ENCODE measurements at regions not wholly inside any gene's neighbourhood (a gene's known extent, or its start where the extent isn't known, plus 50 kb on each side); places are given as distances from the start of the nearest gene placed in this dataset.

DNA sequence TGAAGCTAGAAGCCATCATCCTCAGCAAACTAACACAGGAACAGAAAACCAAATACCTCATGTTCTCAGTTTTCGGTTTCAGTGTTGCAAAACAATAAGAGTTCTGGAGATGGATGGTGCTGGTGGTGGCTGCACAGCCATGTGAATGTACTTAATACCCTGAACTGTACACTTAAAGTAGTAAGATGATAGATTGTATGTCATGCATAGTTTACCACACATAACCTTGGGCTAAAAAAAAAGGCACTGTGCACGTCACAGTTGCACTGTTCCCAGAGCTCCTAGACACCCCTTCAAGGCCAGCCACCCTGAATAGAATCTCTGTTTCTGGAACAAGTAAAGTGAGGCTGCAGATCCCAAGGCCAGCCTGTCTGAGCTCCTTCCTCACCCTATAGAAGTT is 243.3 kb upstream of the IGF1R start:
- Histone ChIP-seq H3F3A (ENCODE audit: control insufficient read depth, insufficient read depth) (no peaks in the 10 kb centered on the region), H3K36me3 (ENCODE audit: control insufficient read depth, low read length) (no peaks in the 10 kb centered on the region), H4K20me1 (ENCODE audit: control insufficient read depth, insufficient read depth, low read depth, low read length) (no peaks in the 10 kb centered on the region), H3K4me2 (ENCODE audit: low read length) (no peak overlapping the region), H3K27me3 (ENCODE audit: control insufficient read depth, low read length) (no peaks in the 10 kb centered on the region), H3K9me3 (ENCODE audit: control insufficient read depth, insufficient read depth, low read length) (no peaks in the 10 kb centered on the region), H3K9me2 (replicated peaks; ENCODE audit: control insufficient read depth, low read length) (no peaks in the 10 kb centered on the region), H3K4me1 (ENCODE audit: control insufficient read depth, low read length) (no peaks in the 10 kb centered on the region), H3K79me2 (ENCODE audit: control insufficient read depth, low read length) (no peaks in the 10 kb centered on the region), H3K27ac (ENCODE audit: low read depth, low read length) (no peak overlapping the region), H3K4me3 (ENCODE audit: low read length) (no peak overlapping the region)
- TF ChIP-seq, protein P1, sequence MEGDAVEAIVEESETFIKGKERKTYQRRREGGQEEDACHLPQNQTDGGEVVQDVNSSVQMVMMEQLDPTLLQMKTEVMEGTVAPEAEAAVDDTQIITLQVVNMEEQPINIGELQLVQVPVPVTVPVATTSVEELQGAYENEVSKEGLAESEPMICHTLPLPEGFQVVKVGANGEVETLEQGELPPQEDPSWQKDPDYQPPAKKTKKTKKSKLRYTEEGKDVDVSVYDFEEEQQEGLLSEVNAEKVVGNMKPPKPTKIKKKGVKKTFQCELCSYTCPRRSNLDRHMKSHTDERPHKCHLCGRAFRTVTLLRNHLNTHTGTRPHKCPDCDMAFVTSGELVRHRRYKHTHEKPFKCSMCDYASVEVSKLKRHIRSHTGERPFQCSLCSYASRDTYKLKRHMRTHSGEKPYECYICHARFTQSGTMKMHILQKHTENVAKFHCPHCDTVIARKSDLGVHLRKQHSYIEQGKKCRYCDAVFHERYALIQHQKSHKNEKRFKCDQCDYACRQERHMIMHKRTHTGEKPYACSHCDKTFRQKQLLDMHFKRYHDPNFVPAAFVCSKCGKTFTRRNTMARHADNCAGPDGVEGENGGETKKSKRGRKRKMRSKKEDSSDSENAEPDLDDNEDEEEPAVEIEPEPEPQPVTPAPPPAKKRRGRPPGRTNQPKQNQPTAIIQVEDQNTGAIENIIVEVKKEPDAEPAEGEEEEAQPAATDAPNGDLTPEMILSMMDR (IDR thresholded peaks at IDR 0.05; ENCODE audit: low read depth, low read length, poor library complexity, severe bottlenecking) = no peak
- no peak for TF ChIP-seq EZH2phosphoT487 (IDR thresholded peaks at IDR 0.05; ENCODE audit: borderline replicate concordance, low read length)

DNA sequence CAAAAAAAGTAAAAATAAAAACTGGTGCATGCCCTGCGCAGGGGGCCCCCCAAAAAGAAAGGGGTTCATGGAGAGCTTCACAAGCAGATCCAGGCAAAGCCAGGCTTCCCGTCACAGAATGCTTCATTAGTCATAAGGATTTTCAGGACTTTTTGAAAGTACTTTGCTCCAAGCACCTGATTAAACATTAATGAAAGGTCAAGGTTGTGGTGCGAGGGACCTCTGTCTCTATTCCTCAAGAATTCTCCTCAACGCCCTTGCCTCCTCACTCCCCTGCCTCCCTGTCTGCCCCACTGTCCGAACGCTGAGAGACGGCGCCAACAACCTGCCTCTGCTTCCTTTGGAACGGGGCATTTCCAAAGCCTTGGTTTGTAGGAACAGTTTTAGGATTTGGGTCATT is 240.1 kb upstream of the IGF1R start:
- no peaks in the 10 kb centered on the region for H3K36me3 ChIP-seq (ENCODE audit: control insufficient read depth, low read length)
- H3K9me2 ChIP-seq (replicated peaks; ENCODE audit: control insufficient read depth, low read length) = no peaks in the 10 kb centered on the region
- H3F3A ChIP-seq (ENCODE audit: control insufficient read depth, insufficient read depth) = no peaks in the 10 kb centered on the region
- H4K20me1 ChIP-seq (ENCODE audit: control insufficient read depth, insufficient read depth, low read depth, low read length) = no peaks in the 10 kb centered on the region
- H3K27ac ChIP-seq (ENCODE audit: low read depth, low read length) = no peak overlapping the region
- no peaks in the 10 kb centered on the region for H3K79me2 ChIP-seq (ENCODE audit: control insufficient read depth, low read length)
- no peak overlapping the region for H3K4me2 ChIP-seq (ENCODE audit: low read length)
- TF ChIP-seq, protein P1 (IDR thresholded peaks at IDR 0.05; ENCODE audit: low read depth, low read length, poor library complexity, severe bottlenecking) = no peak
- no peak for TF ChIP-seq EZH2phosphoT487 (IDR thresholded peaks at IDR 0.05; ENCODE audit: borderline replicate concordance, low read length)
- H3K9me3 ChIP-seq (ENCODE audit: control insufficient read depth, insufficient read depth, low read length) = no peaks in the 10 kb centered on the region
- no peak overlapping the region for H3K4me3 ChIP-seq (ENCODE audit: low read length)
- H3K4me1 ChIP-seq (ENCODE audit: control insufficient read depth, low read length) = no peaks in the 10 kb centered on the region
- H3K27me3 ChIP-seq (ENCODE audit: control insufficient read depth, low read length) = no peaks in the 10 kb centered on the region

DNA sequence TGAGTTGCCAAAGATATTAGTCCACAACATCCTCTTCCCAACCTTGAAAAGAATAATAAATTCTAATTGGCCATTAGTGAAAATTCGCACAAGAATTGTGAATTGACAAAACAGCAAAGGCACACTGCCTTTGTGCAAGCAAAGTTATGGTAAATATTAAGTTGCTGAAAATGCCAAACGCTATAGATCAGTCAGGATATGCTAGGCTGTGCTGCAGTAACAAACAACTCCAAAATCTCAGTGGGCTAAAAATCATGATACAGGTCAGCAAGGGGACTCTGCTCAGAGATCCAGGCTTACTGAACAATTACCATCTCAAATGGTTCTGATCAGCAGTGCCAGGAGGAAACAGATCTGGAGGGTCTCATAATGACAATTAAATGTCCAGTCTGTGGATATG is 238.0 kb upstream of the IGF1R start:
- H3K4me3 ChIP-seq (ENCODE audit: low read length) = no peak overlapping the region
- no peak overlapping the region for H3K4me2 ChIP-seq (ENCODE audit: low read length)
- H3F3A ChIP-seq (ENCODE audit: control insufficient read depth, insufficient read depth) = no peaks in the 10 kb centered on the region
- no peak overlapping the region for H3K27ac ChIP-seq (ENCODE audit: low read depth, low read length)
- H3K27me3 ChIP-seq (ENCODE audit: control insufficient read depth, low read length) = no peaks in the 10 kb centered on the region
- no peaks in the 10 kb centered on the region for H3K79me2 ChIP-seq (ENCODE audit: control insufficient read depth, low read length)
- no peaks in the 10 kb centered on the region for H4K20me1 ChIP-seq (ENCODE audit: control insufficient read depth, insufficient read depth, low read depth, low read length)
- TF ChIP-seq EZH2phosphoT487 (IDR thresholded peaks at IDR 0.05; ENCODE audit: borderline replicate concordance, low read length) = no peak
- TF ChIP-seq, protein P1 (IDR thresholded peaks at IDR 0.05; ENCODE audit: low read depth, low read length, poor library complexity, severe bottlenecking) = no peak
- no peaks in the 10 kb centered on the region for H3K9me3 ChIP-seq (ENCODE audit: control insufficient read depth, insufficient read depth, low read length)
- H3K9me2 ChIP-seq (replicated peaks; ENCODE audit: control insufficient read depth, low read length) = no peaks in the 10 kb centered on the region
- no peaks in the 10 kb centered on the region for H3K36me3 ChIP-seq (ENCODE audit: control insufficient read depth, low read length)
- H3K4me1 ChIP-seq (ENCODE audit: control insufficient read depth, low read length) = no peaks in the 10 kb centered on the region

DNA sequence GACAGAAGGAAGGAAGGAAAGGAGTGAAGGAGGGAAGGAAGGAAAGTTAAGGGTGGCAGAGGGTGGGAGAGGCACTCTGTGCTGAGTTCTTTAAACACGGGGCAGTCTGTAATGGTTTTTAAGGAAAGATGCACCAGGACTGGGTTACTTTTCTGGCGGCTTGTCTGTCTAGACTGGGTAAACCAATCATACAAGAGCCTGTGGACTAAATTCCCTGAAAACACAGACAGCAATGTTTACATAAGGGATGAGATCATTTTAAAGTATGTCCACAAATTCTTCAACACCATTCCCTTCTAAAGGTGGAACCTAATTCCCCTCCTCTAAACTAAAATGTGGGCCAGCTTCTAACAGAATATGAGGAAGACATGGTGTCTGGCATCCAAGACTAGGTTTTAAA is 235.5 kb upstream of the IGF1R start:
- H3F3A ChIP-seq (ENCODE audit: control insufficient read depth, insufficient read depth) = no peaks in the 10 kb centered on the region
- no peak overlapping the region for H3K4me2 ChIP-seq (ENCODE audit: low read length)
- no peak for TF ChIP-seq EZH2phosphoT487 (IDR thresholded peaks at IDR 0.05; ENCODE audit: borderline replicate concordance, low read length)
- TF ChIP-seq, protein P1 (IDR thresholded peaks at IDR 0.05; ENCODE audit: low read depth, low read length, poor library complexity, severe bottlenecking) = no peak
- no peaks in the 10 kb centered on the region for H3K27me3 ChIP-seq (ENCODE audit: control insufficient read depth, low read length)
- H3K36me3 ChIP-seq (ENCODE audit: control insufficient read depth, low read length) = no peaks in the 10 kb centered on the region
- no peaks in the 10 kb centered on the region for H3K4me1 ChIP-seq (ENCODE audit: control insufficient read depth, low read length)
- H3K4me3 ChIP-seq (ENCODE audit: low read length) = no peak overlapping the region
- no peak overlapping the region for H3K27ac ChIP-seq (ENCODE audit: low read depth, low read length)
- no peaks in the 10 kb centered on the region for H3K9me2 ChIP-seq (replicated peaks; ENCODE audit: control insufficient read depth, low read length)
- no peaks in the 10 kb centered on the region for H3K79me2 ChIP-seq (ENCODE audit: control insufficient read depth, low read length)
- no peaks in the 10 kb centered on the region for H3K9me3 ChIP-seq (ENCODE audit: control insufficient read depth, insufficient read depth, low read length)
- H4K20me1 ChIP-seq (ENCODE audit: control insufficient read depth, insufficient read depth, low read depth, low read length) = no peaks in the 10 kb centered on the region

All from DOHH2 (cell line).